ENCODE measurements at regions not wholly inside any gene's neighbourhood (a gene's known extent, or its start where the extent isn't known, plus 50 kb on each side); places are given as distances from the start of the nearest gene placed in this dataset.

GRCh38 chr6:105901583-105901982 is 184.6 kb upstream of the PRDM1 start:
- no peak for DNase-seq

GRCh38 chr6:105900125-105900937 is 185.8 kb upstream of the PRDM1 start:
- DNase-seq, result no peak

- no peak for DNase-seq
These were observed 187.8 kb upstream of the PRDM1 start for GRCh38 chr6:105898286-105898685.

- no peak for DNase-seq
These were observed 189.0 kb upstream of the PRDM1 start for GRCh38 chr6:105897131-105897530.

GRCh38 chr6:105896821-105897095 is 189.4 kb upstream of the PRDM1 start:
- DNase-seq, result no peak

GRCh38 chr6:105896052-105896820 is 189.9 kb upstream of the PRDM1 start:
- no peak for DNase-seq

GRCh38 chr6:105894556-105894955 is 191.6 kb upstream of the PRDM1 start:
- DNase-seq, result no peak

GRCh38 chr6:105893741-105894140 is 192.4 kb upstream of the PRDM1 start:
- no peak for DNase-seq

- no peak for DNase-seq
These were observed 193.4 kb upstream of the PRDM1 start for GRCh38 chr6:105892577-105893262.

GRCh38 chr6:105890521-105891244 is 195.5 kb upstream of the PRDM1 start:
- DNase-seq, result no peak

- no peak for DNase-seq
These were observed 196.2 kb upstream of the PRDM1 start for GRCh38 chr6:105889902-105890301.

- DNase-seq, result no peak
These were observed 199.2 kb upstream of the PRDM1 start for GRCh38 chr6:105886814-105887544.

GRCh38 chr6:105886066-105886813 is 199.9 kb upstream of the PRDM1 start:
- no peak for DNase-seq

GRCh38 chr6:105884426-105884825 is 201.7 kb upstream of the PRDM1 start:
- DNase-seq, result no peak

GRCh38 chr6:105884011-105884410 is 202.1 kb upstream of the PRDM1 start:
- no peak for DNase-seq

GRCh38 chr6:105882828-105883227 is 203.3 kb upstream of the PRDM1 start:
- DNase-seq, result no peak

GRCh38 chr6:105882121-105882803 is 203.9 kb upstream of the PRDM1 start:
- no peak for DNase-seq

GRCh38 chr6:105881608-105882007 is 204.5 kb upstream of the PRDM1 start:
- DNase-seq, result no peak

GRCh38 chr6:105880030-105880492 is 206.1 kb upstream of the PRDM1 start:
- DNase-seq, result peak; percentile 36 to 42

- DNase-seq, result no peak
These were observed 207.0 kb upstream of the PRDM1 start for GRCh38 chr6:105879146-105879545.
